B cell (primary cell): ENCODE measurements at regions not wholly inside any gene's neighbourhood (a gene's known extent, or its start where the extent isn't known, plus 50 kb on each side); places are given as distances from the start of the nearest gene placed in this dataset.

ENCODE experiments used
- ATAC-seq: fragments of 200-7000 bp; cut with Tn5 transposase; one replicate; pipeline ENCODE4 v1.10.0; 2021; ENCODE audit warnings: low read depth, mild to moderate bottlenecking, moderate number of reproducible peaks, moderate library complexity
- CTCF ChIA-PET: fragments of 350-600 bp; sonication (Branson Sonifier 250); formaldehyde crosslinking; loops from one replicate; lab custom pipeline; 2021; ENCODE audit warnings: antibody characterized with exemption, inconsistent platforms; lab: Charles Lee
- POLR2A ChIA-PET: fragments of 350-600 bp; sonication (Branson Sonifier 250); formaldehyde crosslinking; loops from one replicate; lab custom pipeline; 2021; ENCODE audit warnings: antibody characterized with exemption; lab: Charles Lee
- DNase-seq: peaks from one replicate; pipeline ENCODE4 v3.0.0; 2013
- H2AFZ ChIP-seq: 2 replicates; pipeline ENCODE4 v1.6.1; 2012; ENCODE audit warnings: mild to moderate bottlenecking, low read depth, low read length; ENCODE audit not compliant: insufficient read depth, poor library complexity, severe bottlenecking
- H3K27ac ChIP-seq, 2 donors: 1 replicate in 1 of 2; 2 replicates in 1 of 2; pipeline ENCODE4 v1.5.1; 2012 to 2013; ENCODE audit warnings: low read length in 2 of 2, mild to moderate bottlenecking in 2 of 2, moderate library complexity in 1 of 2
- H3K27me3 ChIP-seq, 4 experiments: fragments of 200-600 bp in 1 of 4; sonication (generic) in 1 of 4; replicated peaks in 1 of 4; 1 replicate in 2 of 4; 2 replicates in 2 of 4; pipeline versions ENCODE4 v1.6.1 to v1.7.0; 2013 to 2016; ENCODE audit warnings: low read length in 3 of 4, mild to moderate bottlenecking in 2 of 4, mixed read lengths in 1 of 4, moderate library complexity in 1 of 4; ENCODE audit not compliant: insufficient read depth in 4 of 4, control insufficient read depth in 3 of 4; ENCODE audit errors: control extremely low read depth in 1 of 4
- H3K36me3 ChIP-seq, 2 experiments: replicated peaks in 1 of 2; 1 replicate in 1 of 2; 2 replicates in 1 of 2; pipeline versions ENCODE4 v1.6.1 to v1.7.1; 2013; ENCODE audit warnings: low read length in 1 of 2; ENCODE audit not compliant: insufficient read depth in 2 of 2, control insufficient read depth in 1 of 2; ENCODE audit errors: control extremely low read depth in 1 of 2, extremely low read depth in 1 of 2
- H3K4me1 ChIP-seq, 2 donors: fragments of 200-600 bp in 1 of 2; sonication (generic) in 1 of 2; 1 replicate in 1 of 2; 2 replicates in 1 of 2; pipeline versions ENCODE4 v1.5.1 to v1.6.1; 2013 to 2017; ENCODE audit warnings: low read length in 2 of 2; ENCODE audit not compliant: control insufficient read depth in 2 of 2, insufficient read depth in 2 of 2
- H3K4me2 ChIP-seq: replicated peaks from 2 replicates; pipeline ENCODE3; 2012; ENCODE audit warnings: mild to moderate bottlenecking, low read depth, low read length; ENCODE audit not compliant: poor library complexity, severe bottlenecking
- H3K4me3 ChIP-seq, 5 experiments: fragments of 200-600 bp in 1 of 5; sonication (generic) in 1 of 5; 1 replicate in 3 of 5; 2 replicates in 2 of 5; pipeline versions ENCODE4 v1.5.1 to v1.7.0; 2011 to 2016; ENCODE audit warnings: low read length in 4 of 5, mild to moderate bottlenecking in 4 of 5, low read depth in 2 of 5, control low read depth in 1 of 5, moderate library complexity in 1 of 5; ENCODE audit not compliant: insufficient read depth in 1 of 5; ENCODE audit errors: control extremely low read depth in 1 of 5, extremely low read depth in 1 of 5
- H3K79me2 ChIP-seq: fragments of 200-600 bp; sonication (generic); one replicate; pipeline ENCODE4 v1.6.0; 2016; ENCODE audit warnings: low read length; ENCODE audit not compliant: control insufficient read depth, insufficient read depth
- H3K9ac ChIP-seq: fragments of 200-600 bp; sonication (generic); 2 replicates; pipeline ENCODE4 v1.6.1; 2017; ENCODE audit warnings: mild to moderate bottlenecking, low read length, moderate library complexity
- H3K9me3 ChIP-seq, 3 donors: one replicate each; pipeline versions ENCODE4 v1.6.1 to v1.7.1; 2013; ENCODE audit warnings: low read length in 2 of 3; ENCODE audit not compliant: control insufficient read depth in 2 of 3, insufficient read depth in 1 of 3; ENCODE audit errors: control extremely low read depth in 1 of 3
- H4K20me1 ChIP-seq: 2 replicates; pipeline ENCODE4 v1.6.0; 2012; ENCODE audit warnings: mild to moderate bottlenecking, low read length; ENCODE audit not compliant: insufficient read depth, control insufficient read depth, poor library complexity, severe bottlenecking
- H3K27ac Mint-ChIP-seq: one replicate; pipeline ENCODE4 v1.8.0; 2021; ENCODE audit warnings: mixed read lengths
- H3K27me3 Mint-ChIP-seq: one replicate; pipeline ENCODE4 v1.8.0; 2021; ENCODE audit warnings: mixed read lengths
- H3K4me1 Mint-ChIP-seq: one replicate; pipeline ENCODE4 v1.8.0; 2021; ENCODE audit warnings: mixed read lengths
- H3K4me3 Mint-ChIP-seq: one replicate; pipeline ENCODE4 v1.8.0; 2021; ENCODE audit warnings: mixed read lengths
- H3K9me3 Mint-ChIP-seq: one replicate; pipeline ENCODE4 v1.8.0; 2022; ENCODE audit warnings: mixed read lengths; ENCODE audit not compliant: insufficient read depth
- CTCF ChIP-seq: fragments of 200-600 bp; IDR thresholded peaks from one replicate; pipeline ENCODE4 v1.8.0; 2022; ENCODE audit warnings: antibody characterized with exemption, mild to moderate bottlenecking
- EZH2 ChIP-seq: IDR thresholded peaks from 2 replicates; pipeline ENCODE4 v1.6.1; 2012; ENCODE audit warnings: borderline replicate concordance, low read depth, mild to moderate bottlenecking, moderate library complexity, low read length; ENCODE audit not compliant: insufficient read depth, poor library complexity, severe bottlenecking
- WGBS: methylation state at CpG from one replicate; pipeline ENCODE4 v1.1.5; 2013; ENCODE audit warnings: missing lambda C conversion rate; ENCODE audit not compliant: insufficient coverage; 5-methylcytosine and 5-hydroxymethylcytosine counted together
- intact Hi-C: fragments of 100-400 bp; cut with micrococcal nuclease; formaldehyde crosslinking; loops from one replicate; pipeline ENCODE4 v1.10.0; 2022

- CTCF ChIA-PET: no interaction called here
- Histone ChIP-seq H3K27ac (no peak overlapping the region), H3K79me2 (no peaks in the 10 kb centered on the region), H2AFZ (no peak overlapping the region), H3K4me1 (no peaks in the 10 kb centered on the region), H3K4me2 (no peak overlapping the region), H3K4me3 (no peak overlapping the region), H4K20me1 (no peaks in the 10 kb centered on the region), H3K27me3 (no peaks in the 10 kb centered on the region), H3K9me3 (no peaks in the 10 kb centered on the region), H3K36me3 (no peaks in the 10 kb centered on the region), H3K9ac (no peak overlapping the region)
- ATAC-seq (no peak), DNase-seq (no peak)
- TF ChIP-seq EZH2 (no peak), CTCF (no peak)
- no peaks in the 10 kb centered on the region for H3K4me1 Mint-ChIP-seq
- POLR2A ChIA-PET: no interaction called here
- intact Hi-C loops: no loop called here
- no peak overlapping the region for H3K4me3 Mint-ChIP-seq
- no peak overlapping the region for H3K27ac Mint-ChIP-seq
- peaks cover 13% of the 10 kb centered on the region for H3K27me3 Mint-ChIP-seq
- no peaks in the 10 kb centered on the region for H3K9me3 Mint-ChIP-seq
- WGBS: 100% methylated on average over 1 of the region's 1 CpG
These were observed 236.3 kb upstream of the AGAP1 start for GRCh38 chr2:235257590-235257989.

GRCh38 chr2:235262750-235263149 is 231.1 kb upstream of the AGAP1 start:
- Histone ChIP-seq H3K36me3 (no peaks in the 10 kb centered on the region), H4K20me1 (no peaks in the 10 kb centered on the region), H2AFZ (no peak overlapping the region), H3K9ac (no peak overlapping the region), H3K4me1 (no peaks in the 10 kb centered on the region), H3K4me3 (no peak overlapping the region), H3K79me2 (no peaks in the 10 kb centered on the region), H3K27me3 (no peaks in the 10 kb centered on the region), H3K9me3 (peaks cover 0 to 8% (median 0%) of the 10 kb centered on the region in 3 donors), H3K27ac (no peak overlapping the region), H3K4me2 (no peak overlapping the region)
- no peaks in the 10 kb centered on the region for H3K9me3 Mint-ChIP-seq
- WGBS: 90% methylated on average over 2 of the region's 4 CpGs
- ATAC-seq (no peak), DNase-seq (no peak)
- CTCF ChIA-PET: interaction anchor here (0.6 kb wide), 1 partner anchor 1664 kb away, joined by 5 read pairs; no protein-coding TSS in a partner anchor
- no peaks in the 10 kb centered on the region for H3K4me1 Mint-ChIP-seq
- POLR2A ChIA-PET: no interaction called here
- no peak overlapping the region for H3K4me3 Mint-ChIP-seq
- H3K27me3 Mint-ChIP-seq: peaks cover 32% of the 10 kb centered on the region
- intact Hi-C loops: no loop called here
- H3K27ac Mint-ChIP-seq: no peak overlapping the region
- TF ChIP-seq EZH2: no peak
- no peak for TF ChIP-seq CTCF
